ENCODE measurements at regions not wholly inside any gene's neighbourhood (a gene's known extent, or its start where the extent isn't known, plus 50 kb on each side); places are given as distances from the start of the nearest gene placed in this dataset.

- TF ChIP-seq CTCF (IDR thresholded peaks at IDR 0.05 in 2 of 3, conservative IDR thresholded peaks at IDR 0.05 in 1 of 3; ENCODE audit: control insufficient read depth in 2 of 3, extremely low read depth in 1 of 3, insufficient read depth in 1 of 3, low read depth in 3 of 3, low read length in 3 of 3), result no peak
- TF ChIP-seq MTA2 (IDR thresholded peaks at IDR 0.05; ENCODE audit: low read depth), result no peak
- no peak for TF ChIP-seq USF1 (IDR thresholded peaks at IDR 0.05; ENCODE audit: borderline replicate concordance, extremely low read length, insufficient read depth, low read depth, low read length)
Measured at GRCh38 chr16:86372193-86372592, 138.1 kb upstream of the FOXF1 start (continued).

GRCh38 chr16:86373276-86373901, 136.9 kb upstream of the FOXF1 start:
- no peaks in the 10 kb centered on the region for H3K9me3 ChIP-seq (replicated peaks; ENCODE audit: control insufficient read depth, insufficient read depth, low read length)
- in situ Hi-C loops (cut with MboI) (no loop called here), intact Hi-C loops (cut with micrococcal nuclease; ENCODE audit: unreplicated experiment) (no loop called here)
- ATAC-seq (no peak), DNase-seq (ENCODE audit: low read depth, low spot score) (no peak), FAIRE-seq (no peak)
- ChIA-PET RAD21 (ENCODE audit: unreplicated experiment) (no interaction called here), POLR2A (no interaction called here), CTCF (no interaction called here), SMC1A (ENCODE audit: uncharacterized antibody, unreplicated experiment) (no interaction called here)
- no peaks in the 10 kb centered on the region for H3K4me1 ChIP-seq (ENCODE audit: control insufficient read depth, insufficient read depth, low read length)
- H3K27ac ChIP-seq (ENCODE audit: control insufficient read depth, insufficient read depth), result no peak overlapping the region
- no peak for TF ChIP-seq SIN3A (IDR thresholded peaks at IDR 0.05; ENCODE audit: low read depth, low read length)
- TF ChIP-seq CREM (IDR thresholded peaks at IDR 0.05; ENCODE audit: low read depth), result no peak
- TF ChIP-seq PAX8 (IDR thresholded peaks at IDR 0.05), result no peak
- TF ChIP-seq SKIL (IDR thresholded peaks at IDR 0.05; ENCODE audit: low read depth, poor library complexity, severe bottlenecking), result no peak
- H4K20me1 ChIP-seq (ENCODE audit: control insufficient read depth, insufficient read depth), result no peaks in the 10 kb centered on the region
- no peak overlapping the region for H3K4me3 ChIP-seq
- no TSS peak for BruUV-seq (replicated peaks)
- H3K27me3 ChIP-seq (replicated peaks in 1 of 2; ENCODE audit: control insufficient read depth in 2 of 2, insufficient read depth in 2 of 2, low read length in 1 of 2), result no peaks in the 10 kb centered on the region; a peak in 1 of 4 replicates
- H2AFZ ChIP-seq (ENCODE audit: control insufficient read depth, low read depth, low read length), result no peak overlapping the region
- H3K4me2 ChIP-seq (ENCODE audit: control insufficient read depth, insufficient read depth), result no peak overlapping the region
- no peaks in the 10 kb centered on the region for H3K79me2 ChIP-seq (ENCODE audit: control insufficient read depth, insufficient read depth, low read length)
- H3K9ac ChIP-seq (ENCODE audit: control insufficient read depth, insufficient read depth, low read length), result no peak overlapping the region
- H3K36me3 ChIP-seq (ENCODE audit: control insufficient read depth in 2 of 2, insufficient read depth in 2 of 2, low read length in 1 of 2), result no peaks in the 10 kb centered on the region
- 38% methylated on average over 16 of the region's 16 CpGs for WGBS (ENCODE audit: insufficient coverage, insufficient replicate concordance, low lambda C conversion rate, missing lambda C conversion rate)

Data from GM12878 (cell line).